ENCODE measurements at regions not wholly inside any gene's neighbourhood (a gene's known extent, or its start where the extent isn't known, plus 50 kb on each side); places are given as distances from the start of the nearest gene placed in this dataset.
A peak's percentile ranks its signal among the peaks of the same experiment; 100 is the strongest.

DNA sequence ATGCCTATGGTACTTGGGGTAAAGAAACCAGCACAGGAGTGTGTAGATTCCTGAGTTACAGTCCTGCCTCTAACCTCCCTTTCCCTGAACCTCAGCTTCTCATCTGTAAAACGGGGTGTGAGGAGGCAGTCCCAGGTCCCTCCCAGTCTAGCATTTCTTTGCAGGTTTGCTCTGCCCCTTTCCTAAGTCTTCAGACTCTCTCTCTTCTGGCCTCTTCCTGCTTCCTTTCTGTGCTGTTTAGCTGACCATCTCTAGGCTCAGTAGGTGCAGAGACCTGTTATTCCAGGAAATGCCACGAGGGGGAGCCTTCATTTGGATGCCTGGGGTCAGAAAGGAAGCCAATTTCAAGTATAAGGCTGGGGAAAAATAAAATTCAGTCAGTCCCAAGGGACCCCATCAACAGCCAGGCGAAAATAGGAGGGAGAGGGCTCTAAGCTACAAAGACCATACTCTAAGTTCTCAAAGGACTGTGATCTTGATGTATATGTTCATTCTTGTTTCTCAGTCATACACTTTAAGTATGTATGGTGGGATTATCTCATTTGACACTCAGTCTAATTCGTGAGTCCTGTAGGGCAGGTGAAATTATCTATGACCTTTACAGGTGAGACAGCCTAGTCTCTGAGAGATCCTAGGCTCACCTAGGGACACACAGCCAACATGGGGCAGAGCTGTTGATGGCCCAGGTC is 89.1 kb downstream of the NCR2 start:
- TF ChIP-seq, protein P1, sequence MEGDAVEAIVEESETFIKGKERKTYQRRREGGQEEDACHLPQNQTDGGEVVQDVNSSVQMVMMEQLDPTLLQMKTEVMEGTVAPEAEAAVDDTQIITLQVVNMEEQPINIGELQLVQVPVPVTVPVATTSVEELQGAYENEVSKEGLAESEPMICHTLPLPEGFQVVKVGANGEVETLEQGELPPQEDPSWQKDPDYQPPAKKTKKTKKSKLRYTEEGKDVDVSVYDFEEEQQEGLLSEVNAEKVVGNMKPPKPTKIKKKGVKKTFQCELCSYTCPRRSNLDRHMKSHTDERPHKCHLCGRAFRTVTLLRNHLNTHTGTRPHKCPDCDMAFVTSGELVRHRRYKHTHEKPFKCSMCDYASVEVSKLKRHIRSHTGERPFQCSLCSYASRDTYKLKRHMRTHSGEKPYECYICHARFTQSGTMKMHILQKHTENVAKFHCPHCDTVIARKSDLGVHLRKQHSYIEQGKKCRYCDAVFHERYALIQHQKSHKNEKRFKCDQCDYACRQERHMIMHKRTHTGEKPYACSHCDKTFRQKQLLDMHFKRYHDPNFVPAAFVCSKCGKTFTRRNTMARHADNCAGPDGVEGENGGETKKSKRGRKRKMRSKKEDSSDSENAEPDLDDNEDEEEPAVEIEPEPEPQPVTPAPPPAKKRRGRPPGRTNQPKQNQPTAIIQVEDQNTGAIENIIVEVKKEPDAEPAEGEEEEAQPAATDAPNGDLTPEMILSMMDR (IDR thresholded peaks at IDR 0.05; ENCODE audit: low read depth, low read length) = peak; percentile 86

DNA sequence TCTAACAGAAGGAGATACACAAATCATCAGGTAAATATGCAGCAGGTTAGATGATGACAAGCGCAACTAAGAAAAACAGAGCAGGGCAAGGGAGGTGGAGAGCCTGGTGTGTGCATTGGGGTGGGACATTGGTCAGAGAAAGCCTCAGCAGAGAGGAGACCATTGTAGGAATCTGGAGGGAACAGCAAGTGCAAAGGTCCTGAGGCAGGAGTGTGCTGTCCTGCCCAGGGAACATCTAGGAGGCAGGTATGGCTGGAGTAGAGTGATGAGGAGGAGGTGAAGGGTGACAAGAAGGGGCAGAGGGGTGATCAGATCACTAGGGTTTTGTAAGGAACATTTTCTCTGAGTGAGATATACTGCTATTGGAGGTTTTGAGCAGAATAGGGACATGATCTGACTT is 90.1 kb downstream of the NCR2 start:
- H3K4me3 ChIP-seq (ENCODE audit: low read depth, low read length) = no peak overlapping the region
- TF ChIP-seq, protein P1 (IDR thresholded peaks at IDR 0.05; ENCODE audit: low read depth, low read length) = no peak

More for the DNA sequence above, 89.1 kb downstream of the NCR2 start:
- no peak overlapping the region for H3K4me3 ChIP-seq (ENCODE audit: low read depth, low read length)

- no peak overlapping the region for H3K4me3 ChIP-seq (ENCODE audit: low read depth, low read length)
- TF ChIP-seq, protein P1 (IDR thresholded peaks at IDR 0.05; ENCODE audit: low read depth, low read length) = no peak
Measured at GRCh38 chr6:41426438-41426851, 91.0 kb downstream of the NCR2 start.

- TF ChIP-seq, protein P1 (IDR thresholded peaks at IDR 0.05; ENCODE audit: low read depth, low read length) = no peak
- H3K4me3 ChIP-seq (ENCODE audit: low read depth, low read length) = no peak overlapping the region
Measured at GRCh38 chr6:41426888-41427641, 91.7 kb downstream of the NCR2 start.

GRCh38 chr6:41427642-41428335 is 92.4 kb downstream of the NCR2 start:
- no peak overlapping the region for H3K4me3 ChIP-seq (ENCODE audit: low read depth, low read length)

DNA sequence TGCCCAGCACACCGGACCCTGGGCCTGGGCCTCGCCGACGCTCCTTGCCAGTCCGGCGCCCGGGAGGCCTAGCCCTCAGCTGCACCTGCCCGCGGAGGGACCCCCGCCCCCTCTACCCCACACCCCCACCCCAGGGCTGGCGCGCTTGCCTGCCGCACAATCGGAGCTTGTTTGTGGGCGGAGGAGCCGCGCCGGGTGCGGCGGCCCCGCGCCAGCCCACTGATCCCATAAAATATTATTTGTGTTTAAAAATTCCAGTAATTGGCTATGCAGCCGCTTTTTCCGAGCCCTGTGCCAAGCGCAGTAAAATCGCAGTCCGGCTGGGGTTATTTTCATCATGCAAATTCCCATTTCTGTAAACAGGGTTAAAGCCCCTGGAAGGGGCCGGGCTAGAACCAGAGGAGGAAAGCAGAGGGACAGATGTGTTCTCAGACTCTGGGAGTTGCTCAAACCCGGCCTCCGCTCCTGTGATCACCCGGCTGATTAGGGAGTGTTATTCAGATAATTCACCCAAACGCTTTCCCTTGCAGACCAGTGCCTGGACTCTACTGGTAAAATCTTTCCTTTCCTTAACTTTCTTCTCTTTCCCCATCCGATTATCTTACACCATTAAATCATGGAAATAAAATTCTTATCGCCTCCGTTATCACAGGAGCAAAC is 93.1 kb downstream of the NCR2 start:
- H3K4me3 ChIP-seq (ENCODE audit: low read depth, low read length) = no peak overlapping the region
- TF ChIP-seq, protein P1 (IDR thresholded peaks at IDR 0.05; ENCODE audit: low read depth, low read length) = no peak

More at GRCh38 chr6:41427642-41428335, 92.4 kb downstream of the NCR2 start:
- TF ChIP-seq, protein P1 (IDR thresholded peaks at IDR 0.05; ENCODE audit: low read depth, low read length) = no peak
